Body of pancreas (tissue), 4 donors: ENCODE measurements at regions not wholly inside any gene's neighbourhood (a gene's known extent, or its start where the extent isn't known, plus 50 kb on each side); places are given as distances from the start of the nearest gene placed in this dataset.
A peak's percentile ranks its signal among the peaks of the same experiment; 100 is the strongest.

Experiments used
- ATAC-seq: fragments of 150-250 bp; one replicate; pipeline ENCODE4 v1.9.1; 2016
- DNase-seq, 4 donors: peaks; one replicate each; pipeline ENCODE4 v3.0.0-alpha.2; 2019
- H3K27ac ChIP-seq, 4 donors: fragments of 200-600 bp; sonication (generic); 1 replicate in 3 of 4; 2 replicates in 1 of 4; pipeline versions ENCODE4 v1.5.1 to v1.6.1; 2016 to 2019; ENCODE audit warnings: mild to moderate bottlenecking in 1 of 4, mixed read lengths in 1 of 4, moderate library complexity in 1 of 4
- H3K27me3 ChIP-seq, 2 donors: fragments of 200-600 bp; sonication (generic); one replicate each; pipeline ENCODE4 v1.6.0; 2016; ENCODE audit warnings: mild to moderate bottlenecking in 1 of 2
- H3K36me3 ChIP-seq, 2 donors: fragments of 200-600 bp; sonication (generic); replicated peaks in 1 of 2; 2 replicates each; pipeline ENCODE4 v1.5.1; 2016; ENCODE audit warnings: low read depth in 2 of 2; ENCODE audit not compliant: insufficient read depth in 1 of 2
- H3K4me1 ChIP-seq: fragments of 200-600 bp; sonication (generic); one replicate; pipeline ENCODE4 v1.6.0; 2016
- H3K4me3 ChIP-seq, 2 donors: fragments of 200-600 bp; sonication (generic); 1 replicate in 1 of 2; 2 replicates in 1 of 2; pipeline ENCODE4 v1.5.1; 2016 to 2019
- H3K9me3 ChIP-seq, 3 donors: fragments of 200-600 bp; sonication (generic); 1 replicate in 2 of 3; 2 replicates in 1 of 3; pipeline ENCODE4 v1.5.1; 2016
- CTCF ChIP-seq, 7 experiments: fragments of 450-650 bp in 4 of 7; fragments of 200-600 bp in 3 of 7; sonication (generic) in 3 of 7; IDR thresholded peaks; one replicate each; pipeline ENCODE4 v1.5.1; 2016 to 2019; ENCODE audit warnings: antibody characterized with exemption in 7 of 7
- POLR2A ChIP-seq, 3 donors: fragments of 450-650 bp; IDR thresholded peaks; one replicate each; pipeline ENCODE4 v1.6.1; 2016; ENCODE audit warnings: antibody characterized with exemption in 3 of 3, mild to moderate bottlenecking in 2 of 3
- WGBS, 2 donors: methylation state at CpG; one replicate each; pipeline ENCODE4 v1.1.5; 2017; 5-methylcytosine and 5-hydroxymethylcytosine counted together
- intact Hi-C: fragments of 100-400 bp; cut with DNase I; formaldehyde crosslinking; loops from one replicate; pipeline ENCODE4 v1.15.1; 2023

GRCh38 chr6:99096170-99096569 lies 148.4 kb upstream of the FBXL4 start:
- DNase-seq (no peak), ATAC-seq (no peak)
- Histone ChIP-seq H3K27ac (no peak overlapping the region), H3K4me3 (no peak overlapping the region), H3K9me3 (no peaks in the 10 kb centered on the region), H3K4me1 (no peaks in the 10 kb centered on the region), H3K36me3 (no peaks in the 10 kb centered on the region), H3K27me3 (no peaks in the 10 kb centered on the region)
- WGBS, 2 donors = 69 to 70% methylated on average over 6 of the region's 6 CpGs
- TF ChIP-seq CTCF (IDR thresholded peaks at IDR 0.05) (no peak), POLR2A (IDR thresholded peaks at IDR 0.05) (no peak)
- intact Hi-C loops = no loop called here

- intact Hi-C loops = no loop called here
- ATAC-seq (no peak), DNase-seq (no peak)
- Histone ChIP-seq H3K27me3 (no peaks in the 10 kb centered on the region), H3K27ac (no peak overlapping the region), H3K4me1 (no peaks in the 10 kb centered on the region), H3K4me3 (no peak overlapping the region), H3K36me3 (no peaks in the 10 kb centered on the region), H3K9me3 (no peaks in the 10 kb centered on the region)
- 54 to 69% methylated on average over 12 to 13 of the region's 13 CpGs for WGBS, 2 donors
- TF ChIP-seq CTCF (IDR thresholded peaks at IDR 0.05) (no peak), POLR2A (IDR thresholded peaks at IDR 0.05) (no peak)
Observed at GRCh38 chr6:99093456-99094190, 145.9 kb upstream of the FBXL4 start.

GRCh38 chr6:99092461-99092860 lies 144.7 kb upstream of the FBXL4 start:
- Histone ChIP-seq H3K36me3 (no peaks in the 10 kb centered on the region), H3K4me1 (no peaks in the 10 kb centered on the region), H3K27me3 (no peaks in the 10 kb centered on the region), H3K4me3 (no peak overlapping the region), H3K27ac (no peak overlapping the region), H3K9me3 (no peaks in the 10 kb centered on the region)
- ATAC-seq (no peak), DNase-seq (no peak)
- intact Hi-C loops = no loop called here
- TF ChIP-seq CTCF (IDR thresholded peaks at IDR 0.05) (no peak), POLR2A (IDR thresholded peaks at IDR 0.05) (no peak)
- 63 to 67% methylated on average over 7 of the region's 7 CpGs for WGBS, 2 donors

GRCh38 chr6:99091985-99092384 lies 144.2 kb upstream of the FBXL4 start:
- DNase-seq (no peak), ATAC-seq (no peak)
- Histone ChIP-seq H3K4me3 (no peak overlapping the region), H3K36me3 (no peaks in the 10 kb centered on the region), H3K27ac (no peak overlapping the region), H3K9me3 (no peaks in the 10 kb centered on the region), H3K27me3 (no peaks in the 10 kb centered on the region), H3K4me1 (no peaks in the 10 kb centered on the region)
- TF ChIP-seq POLR2A (IDR thresholded peaks at IDR 0.05) (no peak), CTCF (IDR thresholded peaks at IDR 0.05) (no peak)
- WGBS, 2 donors = 68 to 77% methylated on average over 5 of the region's 5 CpGs
- intact Hi-C loops = no loop called here

- H3K27me3 ChIP-seq = no peaks in the 10 kb centered on the region
- no peak for ATAC-seq
- H3K4me3 ChIP-seq = no peak overlapping the region
- H3K9me3 ChIP-seq = no peaks in the 10 kb centered on the region
- no peak for TF ChIP-seq CTCF (IDR thresholded peaks at IDR 0.05)
- DNase-seq = peak; percentile 13 to 22 (median 15)
- H3K36me3 ChIP-seq = no peaks in the 10 kb centered on the region
- H3K4me1 ChIP-seq = peaks cover 7% of the 10 kb centered on the region
- no peak overlapping the region for H3K27ac ChIP-seq
- WGBS, 2 donors = 19 to 55% methylated on average over 1 to 2 of the region's 2 CpGs
- intact Hi-C loops = no loop called here
Observed at GRCh38 chr6:99080191-99080590, 132.4 kb upstream of the FBXL4 start.
